Pulmonary artery endothelial cell (primary cell): ENCODE measurements at regions not wholly inside any gene's neighbourhood (a gene's known extent, or its start where the extent isn't known, plus 50 kb on each side); places are given as distances from the start of the nearest gene placed in this dataset.
A peak's percentile ranks its signal among the peaks of the same experiment; 100 is the strongest.

ENCODE experiments used
- DNase-seq: peaks from one replicate; pipeline ENCODE4 v3.0.0-alpha.2; 2011; ENCODE audit warnings: low read depth, low spot score

DNA sequence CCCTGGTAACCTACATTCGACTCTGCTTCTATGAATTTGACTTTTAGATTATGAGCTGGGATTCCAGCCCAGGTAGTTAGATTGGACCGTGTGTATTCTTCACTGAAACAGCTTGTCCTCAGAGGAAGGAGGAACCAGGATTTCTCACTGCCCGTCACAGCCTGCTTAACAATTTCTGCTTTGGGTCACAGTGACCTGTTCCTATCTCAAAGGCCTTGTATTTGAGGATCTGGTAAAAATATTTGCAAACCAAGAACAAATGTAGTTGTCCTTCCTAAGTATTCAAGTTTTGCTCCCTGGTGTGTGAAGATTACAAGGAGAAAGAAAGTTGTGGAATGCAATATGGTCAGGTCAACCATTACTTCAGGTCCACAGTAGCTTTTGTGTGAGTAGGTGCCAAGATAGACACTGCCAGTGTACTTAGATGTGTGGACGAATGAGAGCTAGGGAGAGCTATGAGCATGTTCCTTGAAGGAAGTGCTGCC, 55.1 kb downstream of the KIF4B start:
- no peak for DNase-seq

DNA sequence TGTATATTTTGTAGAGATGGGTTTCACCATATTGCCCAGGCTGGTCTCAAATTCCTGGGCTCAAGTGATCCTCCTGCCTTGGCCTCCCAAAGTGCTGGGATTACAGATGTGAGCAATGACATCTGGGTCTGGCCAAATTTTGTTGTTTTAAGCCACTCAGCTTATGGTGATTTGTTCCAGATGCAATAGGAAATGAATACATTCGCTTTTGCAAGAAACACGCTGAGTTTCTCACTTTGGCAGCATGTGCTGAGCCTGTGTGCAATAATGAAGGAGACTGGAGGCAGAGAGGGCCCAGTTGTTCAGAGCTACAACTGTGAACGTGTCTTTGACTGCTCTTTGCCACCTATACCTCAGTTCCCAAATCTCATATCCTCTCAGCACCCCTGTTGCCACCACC, 56.4 kb downstream of the KIF4B start:
- no peak for DNase-seq

DNA sequence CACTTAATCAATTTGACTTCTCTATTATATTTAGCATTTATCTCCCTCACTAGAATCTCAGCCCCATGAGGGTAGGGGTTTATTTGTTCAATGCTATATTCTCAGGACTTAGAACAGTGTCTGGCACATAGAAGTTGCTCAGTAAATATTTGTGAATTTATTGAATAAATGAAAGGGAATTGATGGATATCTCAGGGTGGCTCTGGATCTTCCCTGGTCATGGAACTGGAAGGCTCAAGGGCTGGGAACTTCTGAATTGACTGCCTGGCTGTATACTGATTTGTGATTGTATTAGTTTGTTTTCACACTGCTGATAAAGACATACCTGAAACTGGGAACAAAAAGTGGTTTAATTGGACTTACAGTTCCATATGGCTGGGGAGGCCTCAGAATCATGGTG, 57.2 kb downstream of the KIF4B start:
- DNase-seq, result no peak

DNA sequence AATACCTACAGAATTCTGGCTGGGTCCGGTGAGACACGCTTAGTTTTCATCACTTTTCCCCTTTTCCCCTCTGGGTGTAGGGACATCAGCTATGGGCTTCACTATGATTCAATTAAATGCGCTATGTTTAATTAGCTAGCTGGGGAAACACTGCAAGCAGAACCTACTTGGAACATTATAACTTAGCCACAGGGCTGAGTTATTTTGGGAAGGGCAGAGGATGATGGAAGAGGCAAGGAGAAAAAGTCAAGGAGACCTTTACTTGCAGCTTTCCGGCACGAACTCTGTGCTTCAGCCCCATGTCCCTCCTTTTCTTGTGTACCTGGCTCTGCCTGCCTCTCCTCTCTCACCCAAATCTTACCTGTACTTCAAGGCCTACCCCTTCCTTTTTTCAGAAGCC, 62.8 kb downstream of the KIF4B start:
- DNase-seq, result no peak

DNA sequence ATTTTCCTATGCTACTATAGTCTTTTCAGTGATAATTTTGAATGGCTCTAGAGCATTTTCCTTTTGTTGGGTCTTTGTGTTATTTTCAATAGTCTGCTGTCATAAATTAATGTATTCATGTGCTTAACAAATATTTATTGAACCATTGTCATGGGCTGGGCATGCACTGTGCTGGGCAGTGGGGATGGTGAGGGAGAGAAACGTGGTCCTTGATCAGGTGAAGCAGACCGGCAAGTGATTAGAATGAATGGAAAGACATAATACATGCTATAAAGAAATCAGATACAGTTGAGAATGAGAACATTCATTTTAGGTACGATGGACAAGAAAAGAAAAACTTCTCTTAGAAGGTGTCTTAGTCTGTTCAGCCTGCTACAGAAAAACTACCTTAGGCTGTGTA, 66.1 kb downstream of the KIF4B start:
- no peak for DNase-seq

DNA sequence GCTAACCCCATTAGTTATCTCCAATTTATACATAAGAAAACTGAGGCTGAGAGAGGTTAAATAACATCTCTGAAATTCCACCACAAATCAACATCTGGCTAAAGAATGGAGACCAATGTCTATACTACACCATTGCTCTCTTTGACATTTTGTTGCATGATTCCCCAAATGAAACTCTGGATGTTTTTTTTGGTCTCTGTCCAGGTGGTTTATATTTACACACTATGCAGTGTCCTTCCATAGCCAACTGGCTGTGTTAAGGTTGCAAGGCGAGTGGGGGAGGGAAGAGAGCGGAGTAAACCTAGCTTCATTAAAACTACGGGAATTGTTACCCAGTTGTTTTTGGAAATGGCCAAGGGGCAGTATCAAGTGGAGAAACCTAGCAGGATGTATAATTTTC, 67.2 kb downstream of the KIF4B start:
- no peak for DNase-seq

DNA sequence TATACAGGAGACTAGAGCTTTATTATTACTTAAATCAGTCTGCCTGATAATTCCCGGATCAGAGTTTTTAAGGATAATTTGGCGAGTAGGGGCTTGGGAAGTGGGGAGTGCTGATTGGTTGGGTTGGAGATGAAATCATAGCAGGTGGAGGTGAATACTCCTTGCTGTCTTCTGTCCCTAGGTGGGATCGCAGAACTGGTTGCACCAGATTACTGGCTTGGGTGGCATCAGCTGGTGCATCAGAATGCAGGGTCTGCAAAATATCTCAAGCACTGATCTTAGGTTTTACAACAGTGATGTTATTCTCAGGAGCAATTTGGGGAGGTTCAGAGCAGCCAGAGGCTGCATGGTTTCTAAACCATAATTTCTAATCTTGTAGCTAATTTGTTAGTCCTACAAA, 68.1 kb downstream of the KIF4B start:
- DNase-seq, result no peak

DNA sequence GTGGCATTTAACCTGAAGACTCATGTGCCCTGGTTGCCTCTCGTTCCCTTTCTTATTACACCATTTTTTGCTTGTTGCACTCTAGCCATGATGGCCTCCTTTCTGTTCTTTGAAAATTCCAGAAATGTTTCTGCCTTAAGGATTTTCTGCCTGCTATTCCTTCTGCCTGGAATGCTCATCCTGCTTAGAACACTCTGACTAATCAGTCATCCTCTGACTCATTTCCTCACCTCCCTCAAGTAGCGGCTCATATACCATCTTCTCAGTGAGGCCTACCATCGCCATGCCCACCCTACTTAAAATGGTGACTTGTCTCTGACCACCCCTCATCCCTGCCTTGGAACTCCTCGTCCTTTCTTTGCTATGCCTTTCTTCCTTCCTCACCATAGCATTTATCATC, 68.8 kb downstream of the KIF4B start:
- peak; percentile 48 for DNase-seq

DNA sequence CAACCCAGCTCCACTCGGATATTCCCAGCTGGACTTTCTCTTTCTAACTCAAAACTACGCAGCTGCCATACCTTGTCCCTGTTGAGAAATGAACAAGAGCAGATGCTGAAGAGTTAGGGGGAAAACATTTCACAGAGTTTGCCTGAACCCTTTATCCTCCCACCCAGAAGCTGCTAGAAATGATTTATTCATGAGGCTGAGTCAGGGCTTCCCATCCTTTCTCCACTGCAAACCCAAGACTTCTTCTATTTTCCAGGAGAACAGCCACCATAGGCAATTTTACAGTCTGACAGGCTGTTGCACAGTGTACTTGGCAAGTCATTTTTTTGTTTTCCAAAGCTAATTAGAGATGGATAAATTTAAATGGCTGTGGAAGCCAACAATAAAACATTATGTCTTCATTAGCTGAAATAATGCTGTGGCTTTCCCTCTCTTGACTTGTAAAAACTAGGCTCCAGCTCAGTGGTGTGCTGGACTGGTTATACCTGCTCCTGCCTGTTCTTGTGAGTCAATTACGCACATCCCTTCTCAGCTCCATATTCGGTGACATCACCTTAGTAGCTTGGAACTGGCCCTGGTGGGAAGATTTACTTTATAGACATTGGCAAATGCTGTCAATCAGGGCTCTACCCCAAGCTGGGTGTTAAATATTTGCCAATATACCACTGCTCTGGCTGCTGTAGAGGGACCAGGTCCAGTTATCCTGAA, 71.9 kb downstream of the KIF4B start:
- DNase-seq, result no peak

DNA sequence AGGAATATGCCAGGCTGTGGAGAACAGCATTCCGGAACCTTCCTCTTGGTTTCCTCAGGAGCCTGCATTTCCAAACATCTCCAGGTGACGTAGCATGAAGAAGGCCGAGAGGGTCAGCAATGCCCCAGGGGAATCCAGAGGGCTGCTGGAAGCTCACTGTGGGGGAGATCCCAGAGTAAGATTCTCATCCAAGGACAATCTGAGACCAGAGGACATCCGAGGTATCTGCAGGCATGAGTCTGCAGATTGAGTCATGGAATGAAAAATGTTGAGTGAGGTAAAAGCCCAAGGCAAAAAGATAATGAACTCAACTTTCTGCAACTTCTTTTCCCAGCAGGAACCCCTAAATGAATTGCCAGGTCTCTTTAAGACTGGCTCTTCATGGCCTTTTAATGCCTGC, 73.5 kb downstream of the KIF4B start:
- DNase-seq, result no peak

DNA sequence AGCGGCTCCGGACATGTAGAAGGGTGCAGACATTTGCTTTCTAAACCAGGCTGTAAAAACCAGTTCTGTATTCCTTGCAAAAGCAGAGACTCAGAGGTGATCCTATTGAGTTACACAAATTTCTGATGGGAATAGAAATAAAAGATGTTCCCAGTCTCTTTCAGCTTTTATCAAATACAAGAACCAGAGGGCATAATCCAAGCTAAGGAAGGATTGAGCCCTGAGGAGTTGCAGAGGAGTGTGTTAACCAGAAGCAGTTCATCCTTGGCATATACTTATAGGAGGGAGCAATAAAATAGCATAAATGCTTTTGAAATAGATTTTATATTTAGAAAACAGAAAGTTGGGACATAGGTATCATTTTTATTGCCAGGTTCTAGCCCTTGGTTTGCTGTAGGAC, 75.3 kb downstream of the KIF4B start:
- DNase-seq, result no peak

DNA sequence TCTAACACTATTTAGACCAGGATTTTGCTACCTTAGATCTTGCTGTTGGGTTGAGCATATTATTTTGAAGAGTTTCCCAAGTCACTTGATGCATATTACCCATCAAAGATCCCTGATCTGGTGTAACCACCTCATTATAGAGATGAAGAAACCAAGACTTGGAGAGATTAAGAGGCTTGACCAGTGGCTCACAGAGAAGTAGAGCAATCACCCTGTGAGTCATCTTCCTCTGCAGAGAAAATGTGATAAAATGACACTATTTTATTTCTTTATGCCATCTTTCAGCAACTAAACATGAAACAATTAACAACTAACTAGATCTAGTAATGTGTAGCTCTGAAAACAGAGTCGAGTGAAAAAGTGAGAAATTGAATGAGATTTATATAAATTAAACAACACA, 76.1 kb downstream of the KIF4B start:
- no peak for DNase-seq

DNA sequence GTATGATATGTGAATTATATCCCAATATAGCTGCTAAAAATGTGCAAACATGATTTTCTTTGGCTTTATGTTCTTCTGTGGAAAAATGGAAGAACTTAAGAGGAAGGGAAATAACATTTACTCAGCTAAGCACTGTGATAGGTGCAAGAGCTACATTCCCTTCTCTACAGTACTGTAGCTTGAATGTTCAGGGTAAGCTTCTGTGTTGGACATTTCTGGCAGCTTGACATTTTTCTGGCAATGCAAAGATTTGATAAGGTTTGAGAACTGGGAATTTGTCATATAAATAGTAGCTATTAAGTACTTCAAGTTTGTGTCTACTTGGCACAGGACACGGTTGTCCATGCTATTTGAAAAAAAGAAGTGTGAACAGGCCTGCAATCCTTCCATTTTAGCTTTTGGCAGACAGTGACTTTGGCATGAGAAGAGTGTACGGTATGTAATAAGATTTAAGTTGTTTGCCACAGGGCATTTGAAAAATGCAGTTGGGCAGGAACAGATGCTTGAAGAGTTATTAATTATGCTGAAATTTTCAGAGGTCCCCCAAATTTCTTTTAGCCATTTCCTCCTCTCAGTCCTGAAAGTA, 77.6 kb downstream of the KIF4B start:
- DNase-seq, result no peak

DNA sequence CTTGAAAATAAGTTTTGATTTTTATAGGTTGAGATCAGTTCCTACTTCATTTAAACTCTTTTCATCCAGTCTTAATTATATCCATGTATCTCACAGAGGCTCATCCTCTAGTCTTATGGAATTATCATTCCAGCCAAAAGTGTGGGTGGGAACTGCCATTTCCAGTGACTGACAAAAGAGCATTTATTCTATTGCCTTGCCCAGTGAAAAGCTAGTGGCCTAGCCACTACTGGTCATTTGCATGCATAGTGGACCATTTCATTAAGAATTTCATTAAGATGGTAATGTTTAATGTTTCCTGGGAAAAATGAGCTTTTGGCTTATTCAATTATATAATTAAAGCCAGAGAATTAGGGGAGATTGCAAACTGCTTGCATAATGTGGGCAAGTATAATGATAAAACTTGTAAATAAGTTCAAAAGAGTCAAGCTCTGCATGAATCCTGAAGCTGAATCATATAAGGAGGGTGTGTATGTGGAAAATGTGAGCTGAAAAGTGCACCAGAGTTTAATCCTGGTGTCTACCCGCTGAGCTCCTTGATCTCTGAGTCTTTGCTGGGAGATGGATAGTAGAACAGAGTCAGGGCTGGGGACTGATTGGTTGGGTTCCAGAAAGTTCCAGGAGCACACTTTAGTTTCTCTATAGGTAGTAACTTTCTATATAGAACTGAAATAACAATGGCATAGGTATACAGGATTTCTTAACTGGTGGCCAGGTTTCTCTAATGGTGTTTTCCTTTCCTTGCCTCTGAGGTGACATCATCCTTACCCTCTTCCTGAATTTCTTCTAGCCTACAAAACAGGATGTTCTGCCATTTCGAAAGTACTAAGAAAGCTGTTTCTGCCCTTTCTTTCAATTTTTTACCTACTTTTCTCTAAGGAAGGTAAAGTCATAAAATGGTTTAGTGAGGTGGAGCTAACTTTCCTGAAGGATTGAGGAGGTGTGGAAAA, 78.5 kb downstream of the KIF4B start:
- no peak for DNase-seq

DNA sequence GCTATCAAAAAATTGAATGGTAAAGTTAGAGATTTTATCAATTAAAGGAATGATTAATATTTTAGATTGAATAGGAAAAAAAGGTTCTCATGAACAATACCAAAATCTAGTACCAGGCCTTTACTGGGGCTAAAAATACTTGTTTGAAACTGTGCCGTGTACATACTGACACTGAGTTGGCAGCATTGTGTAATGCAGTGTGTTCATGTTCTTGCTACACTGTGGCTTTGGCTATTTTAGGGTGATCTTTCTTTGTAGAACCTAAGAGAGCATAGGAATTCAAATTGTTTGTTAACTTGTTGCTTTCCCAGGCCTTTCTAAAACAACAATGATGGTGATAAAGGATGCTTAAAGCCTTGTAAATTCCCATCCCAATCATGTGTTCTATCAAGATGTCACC, 80.9 kb downstream of the KIF4B start:
- no peak for DNase-seq

DNA sequence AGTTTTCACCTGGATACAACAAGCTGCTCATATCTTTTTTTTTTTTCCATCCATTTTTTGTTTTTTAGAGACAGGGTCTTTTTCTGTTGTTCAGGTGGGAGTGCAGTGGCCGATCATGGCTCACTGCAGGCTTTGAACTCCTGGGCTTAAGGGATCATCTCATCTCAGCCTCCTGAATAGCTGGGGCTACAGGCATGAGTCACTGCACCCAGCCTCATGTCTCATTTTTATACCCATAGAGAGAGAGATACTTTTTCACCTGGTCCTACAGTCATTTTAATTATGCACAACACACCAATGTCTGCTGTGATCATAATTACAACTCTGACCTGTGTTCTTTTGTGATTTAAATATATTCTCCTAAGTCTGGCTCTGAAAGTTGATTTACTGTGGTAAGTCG, 84.4 kb downstream of the KIF4B start:
- no peak for DNase-seq

DNA sequence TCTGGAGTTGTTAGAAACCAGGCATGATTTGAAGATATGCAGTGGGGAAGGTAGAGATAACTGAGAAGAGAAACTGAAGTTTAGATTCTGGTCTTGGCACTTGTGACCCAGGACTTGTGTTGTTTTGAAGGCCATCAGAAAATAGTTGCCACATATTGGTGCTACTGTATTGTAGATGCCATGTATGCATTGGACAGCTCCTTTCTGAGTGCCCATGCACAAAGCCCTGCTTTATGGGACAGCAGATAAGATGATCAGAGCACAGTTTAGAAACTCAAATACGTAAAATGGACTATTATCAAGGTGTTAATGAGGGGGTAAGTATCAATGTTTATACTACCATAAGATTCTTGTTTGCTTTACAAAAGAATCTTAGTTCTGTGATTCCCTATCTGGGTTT, 84.9 kb downstream of the KIF4B start:
- no peak for DNase-seq

DNA sequence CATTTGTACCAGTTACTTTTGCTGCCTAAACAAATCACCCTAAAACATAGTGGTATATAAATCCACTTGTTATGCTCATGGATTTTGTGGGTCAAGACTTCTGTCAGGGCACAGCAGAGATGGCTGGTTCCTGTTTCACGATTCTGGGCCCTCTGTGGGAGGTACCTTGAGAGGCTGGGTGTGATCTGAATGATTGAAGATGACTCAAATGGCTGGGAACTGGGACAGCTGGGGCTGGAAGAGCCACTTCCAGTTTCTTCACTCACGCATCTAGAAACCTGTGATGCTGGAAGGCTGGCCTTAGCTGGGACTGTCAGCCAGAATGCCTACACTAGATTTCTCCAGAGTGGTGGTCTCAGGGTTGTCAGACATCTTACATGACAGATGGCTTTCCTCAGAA, 88.1 kb downstream of the KIF4B start:
- DNase-seq, result no peak

DNA sequence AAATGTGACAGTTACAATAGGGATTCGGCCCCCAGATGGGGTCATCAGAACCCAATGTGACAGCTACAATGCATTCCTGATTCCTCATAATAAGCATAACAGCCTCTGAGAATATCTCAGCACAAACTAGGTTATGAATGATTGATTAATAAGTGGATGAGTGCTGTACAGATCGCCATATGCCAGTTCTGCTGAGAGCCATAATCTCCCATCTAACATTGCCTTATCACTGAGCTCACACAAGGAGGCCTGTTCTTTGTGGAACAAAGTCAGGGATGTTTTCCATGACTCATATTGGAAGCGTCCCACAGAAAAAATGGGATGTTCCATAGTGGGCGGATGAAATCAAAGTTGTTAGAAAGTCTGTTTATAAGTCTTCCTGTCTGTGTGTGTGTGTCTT, 89.6 kb downstream of the KIF4B start:
- no peak for DNase-seq

DNA sequence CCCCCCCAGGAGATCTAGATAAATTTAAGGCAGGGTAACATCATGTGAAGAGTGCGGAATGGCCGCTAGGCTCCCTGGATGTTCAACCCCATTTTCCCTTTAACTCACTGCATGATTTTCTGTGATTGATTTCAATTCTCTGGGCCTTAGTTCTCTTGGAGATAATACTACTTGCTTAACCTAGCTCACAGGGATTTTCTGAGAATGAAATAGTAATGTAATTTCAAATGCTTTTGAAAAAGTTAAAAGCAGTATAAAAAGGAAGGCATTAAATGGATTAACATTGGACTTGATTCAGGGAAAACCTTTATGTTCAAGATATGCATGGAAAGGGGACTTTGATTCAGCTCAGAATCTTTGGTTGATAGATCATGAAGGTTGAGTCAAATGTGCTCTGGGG, 90.9 kb downstream of the KIF4B start:
- DNase-seq, result no peak

DNA sequence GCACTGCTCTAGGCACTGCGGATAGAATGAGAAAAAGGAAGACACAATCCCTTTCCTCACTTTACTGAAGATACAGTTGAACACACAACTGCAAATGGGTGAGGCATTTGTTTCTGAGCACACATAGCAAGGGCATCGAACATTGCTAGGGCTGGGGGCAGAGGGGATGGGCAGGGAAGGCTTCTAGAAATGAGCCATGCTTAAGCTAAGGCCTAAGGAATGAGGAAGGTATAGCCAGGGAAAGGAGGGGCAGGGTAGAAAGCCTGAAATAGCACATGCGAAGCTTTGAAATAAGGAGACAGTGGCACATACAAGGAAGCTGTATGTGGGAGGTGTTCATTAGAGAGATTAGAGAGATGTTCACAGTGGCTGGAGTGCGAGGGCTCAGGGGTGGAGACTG, 92.7 kb downstream of the KIF4B start:
- no peak for DNase-seq

DNA sequence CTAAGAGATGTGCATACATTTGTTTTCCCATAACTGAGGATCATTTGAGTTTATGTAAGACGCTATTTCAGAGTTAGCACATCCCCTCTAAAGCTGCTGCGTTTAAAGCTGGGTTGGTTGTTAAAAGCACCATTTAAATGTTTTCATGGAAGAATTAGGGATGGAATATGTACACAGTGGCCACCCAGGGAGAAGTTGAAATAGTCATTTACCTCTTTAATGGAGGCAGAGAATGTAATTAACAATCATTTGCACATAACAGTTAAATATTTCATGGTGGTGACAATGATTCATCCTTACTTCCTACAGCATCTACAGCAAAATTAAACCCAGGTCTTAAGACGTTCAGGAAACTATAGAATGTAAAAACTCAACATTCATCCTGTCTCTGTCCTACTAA, 100.3 kb downstream of the KIF4B start:
- no peak for DNase-seq
